K562 (cell line): ENCODE measurements at regions not wholly inside any gene's neighbourhood (a gene's known extent, or its start where the extent isn't known, plus 50 kb on each side); places are given as distances from the start of the nearest gene placed in this dataset.

Experiments used
- ATAC-seq: fragments of 200-7000 bp; cut with Tn5 transposase; 3 replicates; pipeline ENCODE4 v1.9.1; 2020; ENCODE audit warnings: moderate library complexity
- BruUV-seq: library from RNA; stranded (reverse); fragments of 400-500 nt; replicated peaks from 2 replicates; lab custom pipeline; 2021; lab: Mats Ljungman, UMichigan
- CTCF ChIA-PET: fragments of 300-600 bp; formaldehyde crosslinking; extraction: SDS; loops from one replicate; lab custom pipeline; 2021; ENCODE audit warnings: low intra/inter-chr PET ratio; lab: Yijun Ruan, JAX
- POLR2A ChIA-PET: fragments of 300-600, 350-650 bp; sonication (Branson Sonifier 250); formaldehyde crosslinking; extraction: SDS; loops from one replicate; lab custom pipeline; 2021; ENCODE audit warnings: antibody characterized with exemption, inconsistent platforms; lab: Yijun Ruan, JAX
- DNase-seq, 4 experiments: peaks; one replicate each; pipeline versions ENCODE4 v3.0.0 to v3.0.0-alpha.2; 2011 to 2018; ENCODE audit warnings: low spot score in 3 of 4, mixed read lengths in 3 of 4; ENCODE audit errors: extremely low read depth in 1 of 4
- FAIRE-seq: peaks from 2 replicates; lab custom pipeline; 2011; peaks lifted over from hg19 to GRCh38; lab: Jason Lieb, UNC
- H2AFZ ChIP-seq: 2 replicates; pipeline ENCODE4 v1.6.0; 2011; ENCODE audit warnings: low read depth, low read length, control low read depth, inconsistent platforms
- H3K27ac ChIP-seq: fragments of 200-600 bp; 3 replicates; pipeline ENCODE4 v1.8.0; 2011; ENCODE audit warnings: low read depth, mild to moderate bottlenecking, control low read depth, inconsistent platforms, low read length, moderate library complexity, mixed read lengths; ENCODE audit errors: extremely low read depth
- H3K27me3 ChIP-seq, 2 experiments: fragments of 300-600 bp in 1 of 2; 2 replicates in 1 of 2; 3 replicates in 1 of 2; pipeline versions ENCODE4 v1.6.0 to v1.8.0; 2011; ENCODE audit warnings: inconsistent platforms in 2 of 2, low read length in 2 of 2, mild to moderate bottlenecking in 1 of 2, mixed read lengths in 1 of 2, moderate library complexity in 1 of 2; ENCODE audit not compliant: control insufficient read depth in 2 of 2, insufficient read depth in 2 of 2
- H3K36me3 ChIP-seq: fragments of 300-600 bp; 3 replicates; pipeline ENCODE4 v1.8.0; 2011; ENCODE audit warnings: mild to moderate bottlenecking, low read length, inconsistent platforms; ENCODE audit not compliant: control insufficient read depth, insufficient read depth
- H3K4me1 ChIP-seq, 2 experiments: fragments of 200-600 bp in 1 of 2; replicated peaks in 1 of 2; 2 replicates in 1 of 2; 3 replicates in 1 of 2; pipeline versions ENCODE4 v1.5.1 to v1.8.0; 2011; ENCODE audit warnings: inconsistent platforms in 2 of 2, low read length in 2 of 2, mild to moderate bottlenecking in 1 of 2, mixed read lengths in 1 of 2, moderate library complexity in 1 of 2; ENCODE audit not compliant: control insufficient read depth in 2 of 2, insufficient read depth in 2 of 2
- H3K4me2 ChIP-seq: 2 replicates; pipeline ENCODE4 v1.6.1; 2011; ENCODE audit warnings: low read length, control low read depth, inconsistent platforms, mixed read lengths; ENCODE audit not compliant: insufficient read depth
- H3K4me3 ChIP-seq: fragments of 200-600 bp; sonication (generic), shearing (Covaris generic); 2 replicates; pipeline ENCODE4 v1.5.1; 2016; ENCODE audit warnings: control low read depth, inconsistent platforms
- H3K79me2 ChIP-seq: fragments of 200-600 bp; 3 replicates; pipeline ENCODE4 v1.8.0; 2011; ENCODE audit warnings: low read length, inconsistent platforms; ENCODE audit not compliant: control insufficient read depth, insufficient read depth
- H3K9ac ChIP-seq, 2 experiments: 2 replicates each; pipeline versions ENCODE4 v1.6.0 to v1.6.1; 2011; ENCODE audit warnings: low read depth in 2 of 2, low read length in 2 of 2, control low read depth in 1 of 2, inconsistent platforms in 1 of 2, mild to moderate bottlenecking in 1 of 2, mixed read lengths in 1 of 2; ENCODE audit not compliant: insufficient read depth in 1 of 2
- H3K9me1 ChIP-seq: one replicate; pipeline ENCODE4 v1.6.0; 2011; ENCODE audit warnings: inconsistent platforms, mild to moderate bottlenecking, low read length, moderate library complexity; ENCODE audit not compliant: control insufficient read depth, insufficient read depth
- H3K9me3 ChIP-seq: replicated peaks from 2 replicates; pipeline ENCODE4 v1.5.1; 2011; ENCODE audit warnings: low read depth, low read length, inconsistent platforms; ENCODE audit not compliant: control insufficient read depth, insufficient read depth
- H4K20me1 ChIP-seq: replicated peaks from 2 replicates; pipeline ENCODE4 v1.6.1; 2011; ENCODE audit warnings: low read length, inconsistent platforms, mixed read lengths; ENCODE audit not compliant: control insufficient read depth, insufficient read depth
- JUN ChIP-seq, 2 experiments: sonication (generic) in 1 of 2; formaldehyde crosslinking in 1 of 2; IDR thresholded peaks; 2 replicates each; pipeline versions ENCODE4 v1.6.1 to v1.8.0; 2012 to 2022; ENCODE audit warnings: borderline replicate concordance in 2 of 2, mild to moderate bottlenecking in 2 of 2, improper control_type of control experiment in 1 of 2, low read depth in 1 of 2, low read length in 1 of 2, missing genetic modification reagents in 1 of 2
- NR2C1 ChIP-seq, 2 experiments: fragments of 450-650 bp; IDR thresholded peaks; 2 replicates each; pipeline ENCODE4 v1.6.1; 2017; ENCODE audit warnings: mild to moderate bottlenecking in 2 of 2, antibody characterized with exemption in 1 of 2, inconsistent platforms in 1 of 2, missing compliant biosample characterization in 1 of 2, missing genetic modification characterization in 1 of 2
- NR4A1 ChIP-seq, 2 experiments: fragments of 250-450 bp in 1 of 2; fragments of 450-650 bp in 1 of 2; sonication (Bioruptor Pico) in 1 of 2; IDR thresholded peaks; 2 replicates each; pipeline versions ENCODE4 v1.4.0 to v1.6.1; 2016 to 2020; ENCODE audit warnings: mild to moderate bottlenecking in 2 of 2, missing compliant biosample characterization in 1 of 2, missing genetic modification characterization in 1 of 2, moderate library complexity in 1 of 2
- RHOXF2B ChIP-seq: fragments of 250-450 bp; sonication (Bioruptor Pico); conservative IDR thresholded peaks from 2 replicates; pipeline ENCODE4 v1.5.1; 2021
- SIX5 ChIP-seq, 2 experiments: IDR thresholded peaks; 2 replicates each; pipeline ENCODE4 v1.6.1; 2011; ENCODE audit warnings: low read length in 2 of 2, borderline replicate concordance in 1 of 2, low read depth in 1 of 2, mild to moderate bottlenecking in 1 of 2, moderate library complexity in 1 of 2; ENCODE audit not compliant: insufficient read depth in 1 of 2
- ZNF668 ChIP-seq: fragments of 250-450 bp; sonication (Bioruptor Pico); IDR thresholded peaks from 2 replicates; pipeline ENCODE4 v1.8.0; 2022; ENCODE audit warnings: mild to moderate bottlenecking, inconsistent platforms
- WGBS: fragments of 100-300 bp; shearing (Covaris generic); methylation state at CpG from one replicate; pipeline ENCODE4 v1.1.6; 2016; ENCODE audit warnings: low coverage, mixed read lengths; ENCODE audit not compliant: insufficient coverage; ENCODE audit errors: missing lambda C conversion rate; 5-methylcytosine and 5-hydroxymethylcytosine counted together
- in situ Hi-C: fragments of 300-500 bp; cut with MboI; formaldehyde crosslinking; loops from 4 replicates; pipeline ENCODE4 v1.15.0; 2018; ENCODE audit warnings: inconsistent platforms, mixed read lengths
- intact Hi-C: fragments of 100-400 bp; cut with micrococcal nuclease; formaldehyde crosslinking; loops from 2 replicates; pipeline ENCODE4 v1.14.2; 2022
- TF ChIP-seq, protein P1 (sequence below), 2 experiments: fragments of 450-650 bp; conservative IDR thresholded peaks; 2 replicates each; pipeline ENCODE4 v1.6.1; 2017; ENCODE audit warnings: mild to moderate bottlenecking in 2 of 2, moderate library complexity in 2 of 2
- TF ChIP-seq, protein P2 (sequence below): fragments of 200-600 bp; sonication (generic); IDR thresholded peaks from one replicate; pipeline ENCODE4 v1.6.1; 2012; ENCODE audit warnings: mild to moderate bottlenecking, low read depth, low read length, inconsistent platforms

DNA sequence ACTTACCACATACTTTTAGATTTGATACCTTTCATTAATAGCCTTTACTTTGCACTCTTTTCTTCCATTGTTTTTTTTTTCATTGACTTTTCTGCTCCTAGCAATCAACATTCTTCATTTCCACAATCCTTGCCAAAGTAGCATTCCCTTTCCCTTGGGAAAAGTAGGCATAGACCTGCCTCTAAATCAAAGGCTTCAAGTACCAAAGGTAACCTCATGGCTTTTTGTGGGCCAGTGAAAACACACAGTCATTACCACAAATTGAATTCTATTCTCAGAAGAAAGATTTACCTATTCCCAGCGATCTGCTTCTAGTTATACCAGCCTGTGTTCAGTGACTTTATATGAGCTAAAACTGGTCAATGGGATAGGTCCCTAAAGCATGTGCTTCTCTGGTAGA, 109.2 kb downstream of the SOCS6 start:
- no peaks in the 10 kb centered on the region for H3K27me3 ChIP-seq
- WGBS = 0% methylated on average over 1 of the region's 1 CpG
- H3K9ac ChIP-seq = no peak overlapping the region
- no peaks in the 10 kb centered on the region for H3K4me1 ChIP-seq
- H3K4me3 ChIP-seq = no peak overlapping the region
- ChIA-PET CTCF (no interaction called here), POLR2A (no interaction called here)
- no peak for FAIRE-seq
- intact Hi-C loops (no loop called here), in situ Hi-C loops (no loop called here)
- no peaks in the 10 kb centered on the region for H4K20me1 ChIP-seq
- DNase-seq = no peak
- no peaks in the 10 kb centered on the region for H3K36me3 ChIP-seq
- H3K9me3 ChIP-seq = no peaks in the 10 kb centered on the region
- BruUV-seq = no TSS peak
- no peaks in the 10 kb centered on the region for H3K9me1 ChIP-seq
- no peaks in the 10 kb centered on the region for H3K79me2 ChIP-seq
- ATAC-seq = no peak
- no peak overlapping the region for H2AFZ ChIP-seq
- H3K27ac ChIP-seq = no peak overlapping the region
- no peak overlapping the region for H3K4me2 ChIP-seq
- TF ChIP-seq, protein P1, sequence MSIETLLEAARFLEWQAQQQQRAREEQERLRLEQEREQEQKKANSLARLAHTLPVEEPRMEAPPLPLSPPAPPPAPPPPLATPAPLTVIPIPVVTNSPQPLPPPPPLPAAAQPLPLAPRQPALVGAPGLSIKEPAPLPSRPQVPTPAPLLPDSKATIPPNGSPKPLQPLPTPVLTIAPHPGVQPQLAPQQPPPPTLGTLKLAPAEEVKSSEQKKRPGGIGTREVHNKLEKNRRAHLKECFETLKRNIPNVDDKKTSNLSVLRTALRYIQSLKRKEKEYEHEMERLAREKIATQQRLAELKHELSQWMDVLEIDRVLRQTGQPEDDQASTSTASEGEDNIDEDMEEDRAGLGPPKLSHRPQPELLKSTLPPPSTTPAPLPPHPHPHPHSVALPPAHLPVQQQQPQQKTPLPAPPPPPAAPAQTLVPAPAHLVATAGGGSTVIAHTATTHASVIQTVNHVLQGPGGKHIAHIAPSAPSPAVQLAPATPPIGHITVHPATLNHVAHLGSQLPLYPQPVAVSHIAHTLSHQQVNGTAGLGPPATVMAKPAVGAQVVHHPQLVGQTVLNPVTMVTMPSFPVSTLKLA (conservative IDR thresholded peaks at IDR 0.05) = no peak
- TF ChIP-seq SIX5 (IDR thresholded peaks at IDR 0.05; ENCODE audit: borderline replicate concordance in 1 of 2, insufficient read depth in 1 of 2, low read depth in 1 of 2, low read length in 2 of 2) = no peak
- TF ChIP-seq RHOXF2B (CRISPR knock-in tag) = no peak
- no peak for TF ChIP-seq ZNF668
- no peak for TF ChIP-seq NR4A1 (CRISPR knock-in tag; IDR thresholded peaks at IDR 0.05)
- no peak for TF ChIP-seq NR4A1 (tag; IDR thresholded peaks at IDR 0.05)
- no peak for TF ChIP-seq JUN (IDR thresholded peaks at IDR 0.05; ENCODE audit: borderline replicate concordance, low read depth, low read length)
- TF ChIP-seq JUN (CRISPR knock-in tag; IDR thresholded peaks at IDR 0.05; ENCODE audit: borderline replicate concordance) = no peak
- TF ChIP-seq NR2C1 (IDR thresholded peaks at IDR 0.05) = no peak
- no peak for TF ChIP-seq NR2C1 (tag; IDR thresholded peaks at IDR 0.05)
- TF ChIP-seq, protein P2, sequence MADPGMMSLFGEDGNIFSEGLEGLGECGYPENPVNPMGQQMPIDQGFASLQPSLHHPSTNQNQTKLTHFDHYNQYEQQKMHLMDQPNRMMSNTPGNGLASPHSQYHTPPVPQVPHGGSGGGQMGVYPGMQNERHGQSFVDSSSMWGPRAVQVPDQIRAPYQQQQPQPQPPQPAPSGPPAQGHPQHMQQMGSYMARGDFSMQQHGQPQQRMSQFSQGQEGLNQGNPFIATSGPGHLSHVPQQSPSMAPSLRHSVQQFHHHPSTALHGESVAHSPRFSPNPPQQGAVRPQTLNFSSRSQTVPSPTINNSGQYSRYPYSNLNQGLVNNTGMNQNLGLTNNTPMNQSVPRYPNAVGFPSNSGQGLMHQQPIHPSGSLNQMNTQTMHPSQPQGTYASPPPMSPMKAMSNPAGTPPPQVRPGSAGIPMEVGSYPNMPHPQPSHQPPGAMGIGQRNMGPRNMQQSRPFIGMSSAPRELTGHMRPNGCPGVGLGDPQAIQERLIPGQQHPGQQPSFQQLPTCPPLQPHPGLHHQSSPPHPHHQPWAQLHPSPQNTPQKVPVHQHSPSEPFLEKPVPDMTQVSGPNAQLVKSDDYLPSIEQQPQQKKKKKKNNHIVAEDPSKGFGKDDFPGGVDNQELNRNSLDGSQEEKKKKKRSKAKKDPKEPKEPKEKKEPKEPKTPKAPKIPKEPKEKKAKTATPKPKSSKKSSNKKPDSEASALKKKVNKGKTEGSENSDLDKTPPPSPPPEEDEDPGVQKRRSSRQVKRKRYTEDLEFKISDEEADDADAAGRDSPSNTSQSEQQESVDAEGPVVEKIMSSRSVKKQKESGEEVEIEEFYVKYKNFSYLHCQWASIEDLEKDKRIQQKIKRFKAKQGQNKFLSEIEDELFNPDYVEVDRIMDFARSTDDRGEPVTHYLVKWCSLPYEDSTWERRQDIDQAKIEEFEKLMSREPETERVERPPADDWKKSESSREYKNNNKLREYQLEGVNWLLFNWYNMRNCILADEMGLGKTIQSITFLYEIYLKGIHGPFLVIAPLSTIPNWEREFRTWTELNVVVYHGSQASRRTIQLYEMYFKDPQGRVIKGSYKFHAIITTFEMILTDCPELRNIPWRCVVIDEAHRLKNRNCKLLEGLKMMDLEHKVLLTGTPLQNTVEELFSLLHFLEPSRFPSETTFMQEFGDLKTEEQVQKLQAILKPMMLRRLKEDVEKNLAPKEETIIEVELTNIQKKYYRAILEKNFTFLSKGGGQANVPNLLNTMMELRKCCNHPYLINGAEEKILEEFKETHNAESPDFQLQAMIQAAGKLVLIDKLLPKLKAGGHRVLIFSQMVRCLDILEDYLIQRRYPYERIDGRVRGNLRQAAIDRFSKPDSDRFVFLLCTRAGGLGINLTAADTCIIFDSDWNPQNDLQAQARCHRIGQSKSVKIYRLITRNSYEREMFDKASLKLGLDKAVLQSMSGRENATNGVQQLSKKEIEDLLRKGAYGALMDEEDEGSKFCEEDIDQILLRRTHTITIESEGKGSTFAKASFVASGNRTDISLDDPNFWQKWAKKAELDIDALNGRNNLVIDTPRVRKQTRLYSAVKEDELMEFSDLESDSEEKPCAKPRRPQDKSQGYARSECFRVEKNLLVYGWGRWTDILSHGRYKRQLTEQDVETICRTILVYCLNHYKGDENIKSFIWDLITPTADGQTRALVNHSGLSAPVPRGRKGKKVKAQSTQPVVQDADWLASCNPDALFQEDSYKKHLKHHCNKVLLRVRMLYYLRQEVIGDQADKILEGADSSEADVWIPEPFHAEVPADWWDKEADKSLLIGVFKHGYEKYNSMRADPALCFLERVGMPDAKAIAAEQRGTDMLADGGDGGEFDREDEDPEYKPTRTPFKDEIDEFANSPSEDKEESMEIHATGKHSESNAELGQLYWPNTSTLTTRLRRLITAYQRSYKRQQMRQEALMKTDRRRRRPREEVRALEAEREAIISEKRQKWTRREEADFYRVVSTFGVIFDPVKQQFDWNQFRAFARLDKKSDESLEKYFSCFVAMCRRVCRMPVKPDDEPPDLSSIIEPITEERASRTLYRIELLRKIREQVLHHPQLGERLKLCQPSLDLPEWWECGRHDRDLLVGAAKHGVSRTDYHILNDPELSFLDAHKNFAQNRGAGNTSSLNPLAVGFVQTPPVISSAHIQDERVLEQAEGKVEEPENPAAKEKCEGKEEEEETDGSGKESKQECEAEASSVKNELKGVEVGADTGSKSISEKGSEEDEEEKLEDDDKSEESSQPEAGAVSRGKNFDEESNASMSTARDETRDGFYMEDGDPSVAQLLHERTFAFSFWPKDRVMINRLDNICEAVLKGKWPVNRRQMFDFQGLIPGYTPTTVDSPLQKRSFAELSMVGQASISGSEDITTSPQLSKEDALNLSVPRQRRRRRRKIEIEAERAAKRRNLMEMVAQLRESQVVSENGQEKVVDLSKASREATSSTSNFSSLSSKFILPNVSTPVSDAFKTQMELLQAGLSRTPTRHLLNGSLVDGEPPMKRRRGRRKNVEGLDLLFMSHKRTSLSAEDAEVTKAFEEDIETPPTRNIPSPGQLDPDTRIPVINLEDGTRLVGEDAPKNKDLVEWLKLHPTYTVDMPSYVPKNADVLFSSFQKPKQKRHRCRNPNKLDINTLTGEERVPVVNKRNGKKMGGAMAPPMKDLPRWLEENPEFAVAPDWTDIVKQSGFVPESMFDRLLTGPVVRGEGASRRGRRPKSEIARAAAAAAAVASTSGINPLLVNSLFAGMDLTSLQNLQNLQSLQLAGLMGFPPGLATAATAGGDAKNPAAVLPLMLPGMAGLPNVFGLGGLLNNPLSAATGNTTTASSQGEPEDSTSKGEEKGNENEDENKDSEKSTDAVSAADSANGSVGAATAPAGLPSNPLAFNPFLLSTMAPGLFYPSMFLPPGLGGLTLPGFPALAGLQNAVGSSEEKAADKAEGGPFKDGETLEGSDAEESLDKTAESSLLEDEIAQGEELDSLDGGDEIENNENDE = no peak
